ENCODE measurements at regions not wholly inside any gene's neighbourhood (a gene's known extent, or its start where the extent isn't known, plus 50 kb on each side); places are given as distances from the start of the nearest gene placed in this dataset.

DNA sequence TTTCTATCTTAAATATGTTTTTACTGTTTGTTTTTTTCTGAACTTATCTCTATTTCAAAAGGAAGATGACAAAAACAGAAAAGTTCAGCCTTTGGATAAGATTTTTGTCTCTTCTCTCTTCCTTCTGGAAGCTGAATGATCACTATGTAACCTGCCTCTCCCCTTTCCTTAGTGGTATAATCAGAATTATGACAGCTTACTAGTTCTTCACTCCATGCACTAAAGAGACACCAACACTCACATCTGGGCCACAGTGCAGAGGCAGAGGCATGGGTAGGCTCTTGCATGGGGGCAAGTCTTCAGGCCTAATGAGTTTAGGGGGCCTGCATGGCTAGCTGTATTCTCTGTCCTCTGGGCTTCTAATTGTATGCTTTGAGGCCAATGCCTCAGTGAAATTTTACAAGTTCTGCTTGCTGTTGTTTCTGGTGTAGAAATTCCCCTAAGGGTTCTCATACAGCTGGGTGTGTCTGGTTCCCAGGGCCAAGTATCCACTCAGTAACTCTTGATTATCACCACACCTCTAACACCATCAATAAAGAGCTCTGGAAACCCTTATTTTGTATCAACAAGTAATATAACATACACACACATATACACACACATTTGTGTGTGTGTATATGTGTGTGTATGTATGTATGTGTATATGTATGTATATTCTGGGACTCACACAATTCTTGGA, 96.8 kb upstream of the POM121L12 start:
- no peaks in the 10 kb centered on the region for H3K27me3 ChIP-seq (ENCODE audit: low read depth, low read length)
- H3K4me1 ChIP-seq (ENCODE audit: control insufficient read depth in 1 of 2, insufficient read depth in 2 of 2, low read length in 2 of 2): no peaks in the 10 kb centered on the region
- no peaks in the 10 kb centered on the region for H3K36me3 ChIP-seq (ENCODE audit: control insufficient read depth in 1 of 2, insufficient read depth in 2 of 2, low read length in 2 of 2)
- H3K4me3 ChIP-seq (ENCODE audit: low read depth in 1 of 2, low read length in 2 of 2): no peak overlapping the region
- no peak overlapping the region for H3K27ac ChIP-seq (ENCODE audit: low read length)
- no peaks in the 10 kb centered on the region for H3K9me3 ChIP-seq (ENCODE audit: control insufficient read depth in 1 of 2, low read length in 2 of 2)

DNA sequence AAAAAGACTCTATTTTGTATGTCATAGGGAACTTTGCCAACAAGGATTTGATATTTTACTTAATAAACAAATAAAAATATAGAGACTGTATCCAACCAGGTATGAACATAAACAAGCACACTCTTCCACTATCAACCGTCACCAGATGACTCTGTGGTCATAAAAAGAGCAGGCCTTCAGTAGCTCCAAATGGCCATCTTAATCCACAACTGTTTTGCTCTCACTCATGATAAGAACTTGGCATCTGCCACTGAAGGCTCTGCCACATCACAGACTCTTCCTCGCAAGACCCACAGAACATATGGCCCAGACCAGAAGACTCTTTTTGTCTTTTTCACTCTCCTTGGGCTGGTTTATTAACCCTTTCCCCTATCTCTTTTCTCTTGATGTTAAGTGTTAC, 98.7 kb upstream of the POM121L12 start:
- H3K4me3 ChIP-seq (ENCODE audit: low read depth in 1 of 2, low read length in 2 of 2): no peak overlapping the region
- no peak overlapping the region for H3K27ac ChIP-seq (ENCODE audit: low read length)
- H3K9me3 ChIP-seq (ENCODE audit: control insufficient read depth in 1 of 2, low read length in 2 of 2): no peaks in the 10 kb centered on the region
- H3K4me1 ChIP-seq (ENCODE audit: control insufficient read depth in 1 of 2, insufficient read depth in 2 of 2, low read length in 2 of 2): no peaks in the 10 kb centered on the region
- no peaks in the 10 kb centered on the region for H3K27me3 ChIP-seq (ENCODE audit: low read depth, low read length)
- no peaks in the 10 kb centered on the region for H3K36me3 ChIP-seq (ENCODE audit: control insufficient read depth in 1 of 2, insufficient read depth in 2 of 2, low read length in 2 of 2)

DNA sequence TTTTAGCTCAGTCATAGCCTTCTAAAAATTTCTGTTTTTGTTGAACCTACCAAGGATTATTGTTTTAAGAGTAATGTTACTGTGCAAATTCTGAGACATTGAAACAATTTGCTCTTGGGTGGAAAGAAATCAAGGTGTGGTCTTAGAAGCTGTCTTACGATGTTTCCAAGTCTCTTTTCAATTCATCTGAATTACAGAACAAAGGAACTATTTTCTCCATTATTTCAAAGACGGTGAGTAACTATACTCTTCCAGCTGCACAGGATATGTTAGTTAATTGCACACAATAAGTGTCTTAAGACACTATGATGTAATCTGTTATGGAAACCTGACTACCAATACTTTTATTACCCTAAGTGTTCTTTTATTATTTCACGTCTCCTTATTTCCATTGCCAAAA, 106.8 kb upstream of the POM121L12 start:
- H3K27ac ChIP-seq (ENCODE audit: low read length): no peak overlapping the region
- H3K4me3 ChIP-seq (ENCODE audit: low read depth in 1 of 2, low read length in 2 of 2): no peak overlapping the region
- no peaks in the 10 kb centered on the region for H3K36me3 ChIP-seq (ENCODE audit: control insufficient read depth in 1 of 2, insufficient read depth in 2 of 2, low read length in 2 of 2)
- no peaks in the 10 kb centered on the region for H3K9me3 ChIP-seq (ENCODE audit: control insufficient read depth in 1 of 2, low read length in 2 of 2)
- H3K27me3 ChIP-seq (ENCODE audit: low read depth, low read length): no peaks in the 10 kb centered on the region
- no peaks in the 10 kb centered on the region for H3K4me1 ChIP-seq (ENCODE audit: control insufficient read depth in 1 of 2, insufficient read depth in 2 of 2, low read length in 2 of 2)

DNA sequence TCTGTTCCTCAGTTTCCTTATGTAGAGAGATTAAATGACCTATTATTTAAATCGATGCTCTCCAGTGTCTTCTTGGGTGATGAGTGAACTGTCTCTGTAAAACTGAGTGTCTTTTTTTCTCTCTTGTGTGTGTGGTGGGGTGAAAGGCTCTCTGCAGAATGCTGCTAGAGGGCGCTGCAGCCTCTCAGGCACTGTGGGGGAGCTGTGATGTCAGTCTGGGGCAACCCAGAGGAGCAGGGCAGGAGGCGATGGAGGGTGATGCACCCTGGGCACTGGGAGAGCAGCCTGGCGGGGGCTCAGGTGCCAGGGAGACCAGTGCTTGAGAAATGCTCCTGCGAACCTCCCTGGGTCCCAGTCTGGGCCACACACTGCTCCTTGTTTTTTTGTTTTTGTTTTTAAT, 110.1 kb upstream of the POM121L12 start:
- H3K4me1 ChIP-seq (ENCODE audit: control insufficient read depth in 1 of 2, insufficient read depth in 2 of 2, low read length in 2 of 2): no peaks in the 10 kb centered on the region
- no peaks in the 10 kb centered on the region for H3K36me3 ChIP-seq (ENCODE audit: control insufficient read depth in 1 of 2, insufficient read depth in 2 of 2, low read length in 2 of 2)
- no peaks in the 10 kb centered on the region for H3K9me3 ChIP-seq (ENCODE audit: control insufficient read depth in 1 of 2, low read length in 2 of 2)
- H3K4me3 ChIP-seq (ENCODE audit: low read depth in 1 of 2, low read length in 2 of 2): no peak overlapping the region
- no peak overlapping the region for H3K27ac ChIP-seq (ENCODE audit: low read length)
- H3K27me3 ChIP-seq (ENCODE audit: low read depth, low read length): no peaks in the 10 kb centered on the region

DNA sequence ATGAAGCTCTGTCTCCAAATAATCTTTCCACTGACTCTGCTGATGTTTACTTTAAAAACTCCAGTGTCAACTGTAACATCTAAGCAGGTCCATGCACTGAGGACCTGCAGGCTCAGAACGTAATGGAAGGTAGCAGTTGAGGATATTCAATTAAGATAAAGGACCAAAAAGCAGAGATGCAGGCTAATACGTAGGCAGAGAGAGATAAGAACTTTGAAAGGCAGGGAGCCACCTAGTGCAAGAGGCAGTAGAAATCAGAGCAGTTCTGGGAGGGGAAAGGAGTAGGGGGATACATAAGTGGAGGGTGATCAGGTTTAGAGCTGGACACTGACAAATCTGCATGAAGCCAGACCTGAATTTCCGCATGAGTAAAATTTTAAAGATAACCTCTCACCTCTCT, 114.5 kb upstream of the POM121L12 start:
- H3K27ac ChIP-seq (ENCODE audit: low read length): no peak overlapping the region
- H3K9me3 ChIP-seq (ENCODE audit: control insufficient read depth in 1 of 2, low read length in 2 of 2): no peaks in the 10 kb centered on the region
- H3K36me3 ChIP-seq (ENCODE audit: control insufficient read depth in 1 of 2, insufficient read depth in 2 of 2, low read length in 2 of 2): no peaks in the 10 kb centered on the region
- no peaks in the 10 kb centered on the region for H3K27me3 ChIP-seq (ENCODE audit: low read depth, low read length)
- no peak overlapping the region for H3K4me3 ChIP-seq (ENCODE audit: low read depth in 1 of 2, low read length in 2 of 2)
- H3K4me1 ChIP-seq (ENCODE audit: control insufficient read depth in 1 of 2, insufficient read depth in 2 of 2, low read length in 2 of 2): no peaks in the 10 kb centered on the region

DNA sequence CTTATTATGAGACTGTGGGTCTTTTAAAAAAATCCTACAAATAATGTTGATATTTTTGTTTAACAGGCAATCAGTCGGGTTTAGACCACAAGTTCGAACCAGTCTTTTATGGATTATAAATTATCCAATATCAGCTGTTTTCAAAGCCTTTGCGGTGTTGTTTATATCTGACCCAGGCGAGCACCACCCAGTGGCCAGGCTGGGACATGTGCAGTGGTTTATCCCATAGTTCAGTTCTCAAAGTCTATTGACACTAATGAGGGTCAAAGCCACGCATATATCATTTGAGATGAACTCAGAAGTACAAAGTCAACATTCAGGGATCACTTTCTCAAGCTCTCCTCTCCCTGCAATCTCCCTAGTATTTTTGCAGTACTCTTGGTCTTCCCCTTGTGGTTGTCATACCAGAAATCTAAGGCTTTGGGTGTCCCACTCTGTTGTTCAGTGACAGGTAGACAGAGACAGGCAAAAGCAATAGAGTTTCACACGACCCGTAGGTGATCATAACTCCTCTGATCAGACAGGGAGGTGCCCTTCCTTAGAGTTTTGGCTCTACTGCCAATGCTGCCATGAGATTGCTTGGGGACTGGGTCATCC, 117.4 kb upstream of the POM121L12 start:
- H3K36me3 ChIP-seq (ENCODE audit: control insufficient read depth in 1 of 2, insufficient read depth in 2 of 2, low read length in 2 of 2): no peaks in the 10 kb centered on the region
- H3K4me1 ChIP-seq (ENCODE audit: control insufficient read depth in 1 of 2, insufficient read depth in 2 of 2, low read length in 2 of 2): no peaks in the 10 kb centered on the region
- no peak overlapping the region for H3K4me3 ChIP-seq (ENCODE audit: low read depth in 1 of 2, low read length in 2 of 2)
- no peak overlapping the region for H3K27ac ChIP-seq (ENCODE audit: low read length)
- H3K9me3 ChIP-seq (ENCODE audit: control insufficient read depth in 1 of 2, low read length in 2 of 2): no peaks in the 10 kb centered on the region
- no peaks in the 10 kb centered on the region for H3K27me3 ChIP-seq (ENCODE audit: low read depth, low read length)

DNA sequence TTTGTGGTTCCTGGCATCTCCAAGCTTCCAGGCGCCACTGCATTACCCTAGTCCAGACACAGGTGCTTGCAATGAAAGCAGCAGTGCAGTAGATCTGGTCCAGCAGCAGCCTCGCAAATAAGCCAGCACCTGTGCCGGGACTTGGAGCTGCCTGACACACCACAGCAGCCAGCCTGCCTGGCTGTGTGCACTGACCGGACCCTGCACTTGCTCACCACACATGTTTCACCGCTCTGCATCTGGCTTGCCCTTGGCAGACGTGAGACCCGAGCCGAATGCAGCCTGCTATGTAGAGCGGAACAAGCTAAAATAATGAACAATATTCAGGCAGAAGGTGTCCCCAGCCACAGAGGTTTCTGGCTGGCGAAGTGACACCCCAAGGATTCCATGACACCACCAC, 123.6 kb upstream of the POM121L12 start:
- Histone ChIP-seq H3K4me1 (ENCODE audit: control insufficient read depth in 1 of 2, insufficient read depth in 2 of 2, low read length in 2 of 2) (no peaks in the 10 kb centered on the region), H3K9me3 (ENCODE audit: control insufficient read depth in 1 of 2, low read length in 2 of 2) (no peaks in the 10 kb centered on the region), H3K27me3 (ENCODE audit: low read depth, low read length) (no peaks in the 10 kb centered on the region), H3K27ac (ENCODE audit: low read length) (no peak overlapping the region), H3K4me3 (ENCODE audit: low read depth in 1 of 2, low read length in 2 of 2) (no peak overlapping the region), H3K36me3 (ENCODE audit: control insufficient read depth in 1 of 2, insufficient read depth in 2 of 2, low read length in 2 of 2) (no peaks in the 10 kb centered on the region)

DNA sequence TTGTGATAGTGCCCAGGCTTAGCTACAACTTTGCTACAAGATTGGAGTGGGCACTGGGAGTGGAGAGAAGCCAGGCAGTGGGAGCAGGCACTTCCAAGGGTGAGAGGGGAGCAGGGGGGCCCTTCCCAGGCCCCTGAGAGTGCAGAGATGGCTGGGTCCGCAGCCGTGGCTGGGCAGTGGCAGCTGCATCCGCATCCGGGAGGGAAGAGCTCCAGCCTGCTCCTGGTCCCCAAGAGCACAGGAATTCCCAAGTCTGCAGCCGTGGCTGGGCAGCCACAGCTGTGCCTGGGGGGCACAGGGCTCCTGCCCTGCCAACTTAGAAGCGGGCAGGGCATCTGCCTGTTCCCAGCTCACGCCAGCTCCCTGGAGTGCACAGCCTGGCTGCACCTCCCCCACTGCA, 124.1 kb upstream of the POM121L12 start:
- Histone ChIP-seq H3K4me1 (ENCODE audit: control insufficient read depth in 1 of 2, insufficient read depth in 2 of 2, low read length in 2 of 2) (no peaks in the 10 kb centered on the region), H3K4me3 (ENCODE audit: low read depth in 1 of 2, low read length in 2 of 2) (no peak overlapping the region), H3K36me3 (ENCODE audit: control insufficient read depth in 1 of 2, insufficient read depth in 2 of 2, low read length in 2 of 2) (no peaks in the 10 kb centered on the region), H3K9me3 (ENCODE audit: control insufficient read depth in 1 of 2, low read length in 2 of 2) (no peaks in the 10 kb centered on the region), H3K27me3 (ENCODE audit: low read depth, low read length) (no peaks in the 10 kb centered on the region), H3K27ac (ENCODE audit: low read length) (no peak overlapping the region)

DNA sequence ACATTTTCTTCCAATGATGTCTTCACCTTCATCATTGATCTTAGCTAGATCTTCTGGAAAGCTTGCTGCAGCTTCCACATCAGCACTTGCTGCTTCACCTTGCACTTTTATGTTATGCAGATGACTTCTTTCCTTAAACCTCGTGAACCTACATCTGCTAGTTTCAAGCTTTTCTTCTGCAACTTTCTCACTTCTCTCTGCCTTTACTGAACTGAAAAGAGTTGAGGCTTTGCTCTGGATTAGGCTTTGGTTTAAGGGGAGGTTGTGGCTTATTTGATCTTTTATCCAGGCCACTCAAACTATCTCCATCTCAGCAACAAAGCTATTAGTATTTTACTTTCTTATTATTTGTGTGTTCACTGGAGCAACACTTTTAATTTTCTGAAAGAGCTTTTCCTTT, 125.5 kb upstream of the POM121L12 start:
- H3K9me3 ChIP-seq (ENCODE audit: control insufficient read depth in 1 of 2, low read length in 2 of 2): no peaks in the 10 kb centered on the region
- H3K4me1 ChIP-seq (ENCODE audit: control insufficient read depth in 1 of 2, insufficient read depth in 2 of 2, low read length in 2 of 2): no peaks in the 10 kb centered on the region
- no peak overlapping the region for H3K4me3 ChIP-seq (ENCODE audit: low read depth in 1 of 2, low read length in 2 of 2)
- H3K27me3 ChIP-seq (ENCODE audit: low read depth, low read length): no peaks in the 10 kb centered on the region
- no peak overlapping the region for H3K27ac ChIP-seq (ENCODE audit: low read length)
- no peaks in the 10 kb centered on the region for H3K36me3 ChIP-seq (ENCODE audit: control insufficient read depth in 1 of 2, insufficient read depth in 2 of 2, low read length in 2 of 2)

DNA sequence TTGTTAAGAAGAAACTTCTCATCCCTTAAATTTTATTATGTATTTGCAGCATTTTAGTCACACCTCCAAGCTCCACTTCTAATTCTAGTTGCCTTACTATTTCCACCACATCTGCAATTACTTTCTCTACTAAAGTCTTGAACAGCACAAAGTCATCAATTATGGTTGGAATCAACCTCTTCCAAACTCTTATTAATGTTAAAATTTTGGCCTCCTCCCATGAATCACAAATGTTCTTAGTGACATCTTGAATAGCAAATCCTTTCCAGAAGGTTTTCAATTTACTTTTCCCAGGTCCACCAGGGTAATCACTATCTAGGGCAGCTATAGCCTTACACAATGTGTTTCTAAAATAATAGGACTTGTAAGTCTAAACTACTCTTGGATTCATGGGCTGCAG, 126.3 kb upstream of the POM121L12 start:
- Histone ChIP-seq H3K4me1 (ENCODE audit: control insufficient read depth in 1 of 2, insufficient read depth in 2 of 2, low read length in 2 of 2) (no peaks in the 10 kb centered on the region), H3K36me3 (ENCODE audit: control insufficient read depth in 1 of 2, insufficient read depth in 2 of 2, low read length in 2 of 2) (no peaks in the 10 kb centered on the region), H3K27ac (ENCODE audit: low read length) (no peak overlapping the region), H3K4me3 (ENCODE audit: low read depth in 1 of 2, low read length in 2 of 2) (no peak overlapping the region), H3K9me3 (ENCODE audit: control insufficient read depth in 1 of 2, low read length in 2 of 2) (no peaks in the 10 kb centered on the region), H3K27me3 (ENCODE audit: low read depth, low read length) (no peaks in the 10 kb centered on the region)

DNA sequence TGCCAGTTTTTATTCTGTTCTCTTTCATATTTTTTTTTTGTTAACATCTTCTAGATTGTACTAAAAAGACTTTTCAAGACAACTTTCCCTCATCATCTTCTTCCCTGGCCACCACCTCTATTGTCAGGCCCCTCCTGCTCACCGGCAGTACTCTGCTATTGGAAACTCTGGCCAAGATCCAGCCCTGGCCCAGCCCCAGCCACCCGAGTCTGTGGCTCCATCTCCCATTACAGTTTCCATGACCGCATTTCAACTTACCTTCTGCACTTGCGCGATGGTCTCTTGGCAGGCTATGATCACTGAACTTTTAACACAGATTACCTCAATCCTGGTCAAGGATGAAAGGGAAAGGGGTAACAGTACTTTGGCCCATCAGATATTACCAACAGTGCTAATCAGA, 137.7 kb upstream of the POM121L12 start:
- H3K36me3 ChIP-seq (ENCODE audit: control insufficient read depth in 1 of 2, insufficient read depth in 2 of 2, low read length in 2 of 2): no peaks in the 10 kb centered on the region
- H3K4me3 ChIP-seq (ENCODE audit: low read depth in 1 of 2, low read length in 2 of 2): no peak overlapping the region
- no peaks in the 10 kb centered on the region for H3K9me3 ChIP-seq (ENCODE audit: control insufficient read depth in 1 of 2, low read length in 2 of 2)
- H3K27me3 ChIP-seq (ENCODE audit: low read depth, low read length): no peaks in the 10 kb centered on the region
- no peaks in the 10 kb centered on the region for H3K4me1 ChIP-seq (ENCODE audit: control insufficient read depth in 1 of 2, insufficient read depth in 2 of 2, low read length in 2 of 2)
- H3K27ac ChIP-seq (ENCODE audit: low read length): no peak overlapping the region

DNA sequence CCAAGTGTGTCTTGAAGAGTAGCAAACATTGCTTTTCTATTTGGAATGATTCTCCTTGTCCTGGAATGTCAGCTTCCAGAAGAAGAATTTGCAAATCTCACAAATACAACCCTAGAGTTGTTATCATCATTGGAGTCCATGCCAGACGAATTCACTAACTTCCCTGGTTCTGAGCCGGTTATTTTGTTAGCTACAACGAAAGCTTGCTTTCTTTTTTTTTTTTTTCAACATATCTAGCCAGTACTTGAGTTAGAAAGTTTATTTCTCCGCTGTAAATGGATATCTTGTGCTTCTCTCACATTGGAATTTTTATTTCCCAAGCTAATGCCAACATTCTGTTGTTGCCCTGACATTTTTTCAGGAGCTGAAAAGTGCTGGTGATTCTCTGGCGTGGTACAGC, 138.1 kb upstream of the POM121L12 start:
- Histone ChIP-seq H3K27ac (ENCODE audit: low read length) (no peak overlapping the region), H3K36me3 (ENCODE audit: control insufficient read depth in 1 of 2, insufficient read depth in 2 of 2, low read length in 2 of 2) (no peaks in the 10 kb centered on the region), H3K4me3 (ENCODE audit: low read depth in 1 of 2, low read length in 2 of 2) (no peak overlapping the region), H3K9me3 (ENCODE audit: control insufficient read depth in 1 of 2, low read length in 2 of 2) (no peaks in the 10 kb centered on the region), H3K27me3 (ENCODE audit: low read depth, low read length) (no peaks in the 10 kb centered on the region), H3K4me1 (ENCODE audit: control insufficient read depth in 1 of 2, insufficient read depth in 2 of 2, low read length in 2 of 2) (no peaks in the 10 kb centered on the region)

All from muscle layer of duodenum (tissue), 2 donors.